Ovary (tissue), 3 donors: ENCODE measurements at regions not wholly inside any gene's neighbourhood (a gene's known extent, or its start where the extent isn't known, plus 50 kb on each side); places are given as distances from the start of the nearest gene placed in this dataset.

ENCODE experiments used
- CTCF ChIP-seq, 3 donors: fragments of 450-650 bp in 2 of 3; fragments of 200-600 bp in 1 of 3; IDR thresholded peaks; one replicate each; pipeline versions ENCODE4 v1.5.1 to v1.8.0; 2016 to 2022; ENCODE audit warnings: antibody characterized with exemption in 3 of 3, mild to moderate bottlenecking in 1 of 3
- EP300 ChIP-seq: sonication (generic); formaldehyde crosslinking; IDR thresholded peaks from one replicate; pipeline ENCODE4 v1.6.1; 2017; ENCODE audit warnings: antibody characterized with exemption
- POLR2A ChIP-seq: fragments of 450-650 bp; IDR thresholded peaks from one replicate; pipeline ENCODE4 v1.6.1; 2017; ENCODE audit warnings: antibody characterized with exemption, mild to moderate bottlenecking, moderate library complexity
- donor health status: DM: no; HTN: no; CAD: no.

GRCh38 chr1:81187635-81188034, 613.1 kb upstream of the ADGRL2 start:
- TF ChIP-seq POLR2A (no peak), EP300 (no peak), CTCF (IDR thresholded peaks at IDR 0.05) (no peak)
